GM23338 (cell line): ENCODE measurements at regions not wholly inside any gene's neighbourhood (a gene's known extent, or its start where the extent isn't known, plus 50 kb on each side); places are given as distances from the start of the nearest gene placed in this dataset.

Experiments
- ATAC-seq: fragments of 200-7000 bp; cut with Tn5 transposase; 3 replicates; pipeline ENCODE4 v1.9.1; 2020
- DNase-seq: peaks from one replicate; pipeline ENCODE4 v3.0.0-alpha.2; 2015; ENCODE audit warnings: low spot score
- H2AFZ ChIP-seq: fragments of 200-600 bp; sonication (generic); 2 replicates; pipeline ENCODE4 v1.8.0; 2016; ENCODE audit warnings: antibody characterized with exemption, mild to moderate bottlenecking, moderate library complexity
- H3F3A ChIP-seq: fragments of 200-600 bp; sonication (generic); replicated peaks from 2 replicates; pipeline ENCODE4 v1.8.0; 2017; ENCODE audit warnings: antibody characterized with exemption, mixed run types, low read depth
- H3K27ac ChIP-seq: fragments of 200-600 bp; sonication (generic); 2 replicates; pipeline ENCODE4 v1.6.1; 2016; ENCODE audit warnings: low read depth
- H3K27me3 ChIP-seq: fragments of 200-600 bp; sonication (generic); 2 replicates; pipeline ENCODE4 v1.8.0; 2016; ENCODE audit warnings: mild to moderate bottlenecking, mixed run types, moderate library complexity; ENCODE audit not compliant: insufficient read depth
- H3K36me3 ChIP-seq: fragments of 200-600 bp; sonication (generic); 2 replicates; pipeline ENCODE4 v1.8.0; 2016; ENCODE audit warnings: mild to moderate bottlenecking; ENCODE audit not compliant: insufficient read depth
- H3K4me1 ChIP-seq: fragments of 200-600 bp; sonication (generic); 2 replicates; pipeline ENCODE4 v1.8.0; 2016; ENCODE audit warnings: mild to moderate bottlenecking, moderate library complexity; ENCODE audit not compliant: insufficient read depth
- H3K4me2 ChIP-seq: fragments of 200-600 bp; sonication (generic); 2 replicates; pipeline ENCODE4 v1.7.1; 2017; ENCODE audit warnings: mixed run types
- H3K4me3 ChIP-seq: fragments of 200-600 bp; sonication (generic); 2 replicates; pipeline ENCODE4 v1.6.1; 2016; ENCODE audit warnings: mixed run types
- H3K79me2 ChIP-seq: fragments of 200-600 bp; sonication (generic); replicated peaks from 2 replicates; pipeline ENCODE4 v1.8.0; 2017; ENCODE audit warnings: mild to moderate bottlenecking; ENCODE audit not compliant: insufficient read depth
- H3K9me2 ChIP-seq: fragments of 200-600 bp; sonication (generic); 2 replicates; pipeline ENCODE4 v1.8.0; 2017; ENCODE audit not compliant: insufficient read depth
- H4K20me1 ChIP-seq: fragments of 200-600 bp; sonication (generic); replicated peaks from 2 replicates; pipeline ENCODE4 v1.8.0; 2017; ENCODE audit warnings: mild to moderate bottlenecking; ENCODE audit not compliant: insufficient read depth
- H3K27ac Mint-ChIP-seq: 2 replicates; pipeline ENCODE4 v1.8.0; 2020; ENCODE audit warnings: inconsistent platforms, mild to moderate bottlenecking, moderate library complexity, mixed read lengths
- H3K27me3 Mint-ChIP-seq: 3 replicates; pipeline ENCODE4 v1.8.0; 2022; ENCODE audit warnings: low read depth, mild to moderate bottlenecking, moderate library complexity, mixed read lengths, inconsistent platforms; ENCODE audit not compliant: insufficient read depth, poor library complexity
- H3K36me3 Mint-ChIP-seq: 3 replicates; pipeline ENCODE4 v1.8.0; 2021; ENCODE audit warnings: low read depth, mild to moderate bottlenecking, inconsistent platforms, moderate library complexity, mixed read lengths
- H3K4me1 Mint-ChIP-seq: 3 replicates; pipeline ENCODE4 v1.8.0; 2020; ENCODE audit warnings: mild to moderate bottlenecking, inconsistent platforms, mixed read lengths
- H3K4me3 Mint-ChIP-seq: 3 replicates; pipeline ENCODE4 v1.8.0; 2021; ENCODE audit warnings: moderate library complexity, mild to moderate bottlenecking, inconsistent platforms, mixed read lengths
- H3K9me3 Mint-ChIP-seq: 3 replicates; pipeline ENCODE4 v1.8.0; 2020; ENCODE audit warnings: moderate library complexity, mild to moderate bottlenecking, inconsistent platforms, mixed read lengths
- EZH2phosphoT487 ChIP-seq: fragments of 200-600 bp; sonication (generic); IDR thresholded peaks from one replicate; pipeline ENCODE4 v1.8.1; 2018; ENCODE audit warnings: antibody characterized with exemption; ENCODE audit not compliant: unreplicated experiment
- JUNB ChIP-seq: IDR thresholded peaks from one replicate; pipeline ENCODE4 v1.6.1; 2016; ENCODE audit warnings: antibody characterized with exemption; ENCODE audit not compliant: unreplicated experiment
- NANOG ChIP-seq: IDR thresholded peaks from 2 replicates; pipeline ENCODE4 v1.6.1; 2016; ENCODE audit warnings: antibody characterized with exemption, borderline replicate concordance
- POLR2AphosphoS5 ChIP-seq: IDR thresholded peaks from 2 replicates; pipeline ENCODE4 v1.6.1; 2016; ENCODE audit warnings: antibody characterized with exemption, low read depth
- ZNF114 ChIP-seq: fragments of 250-450 bp; sonication (Bioruptor Pico); IDR thresholded peaks from 2 replicates; pipeline ENCODE4 v1.5.0; 2020; ENCODE audit warnings: mild to moderate bottlenecking, moderate library complexity
- ZNF331 ChIP-seq: fragments of 250-450 bp; sonication (Bioruptor Pico); IDR thresholded peaks from 2 replicates; pipeline ENCODE4 v1.5.0; 2020; ENCODE audit warnings: low read depth, mild to moderate bottlenecking, moderate library complexity
- TF ChIP-seq, protein P1 (sequence below): IDR thresholded peaks from one replicate; pipeline ENCODE4 v1.6.1; 2018; ENCODE audit warnings: antibody characterized with exemption; ENCODE audit not compliant: unreplicated experiment
- TF ChIP-seq, protein P2 (sequence below): IDR thresholded peaks from 2 replicates; pipeline ENCODE4 v1.6.1; 2016; ENCODE audit warnings: antibody characterized with exemption
- TF ChIP-seq, protein P3 (sequence below), 2 experiments: fragments of 200-600 bp in 1 of 2; sonication (generic) in 1 of 2; conservative IDR thresholded peaks; 2 replicates each; pipeline versions ENCODE4 v1.5.1 to v1.6.1; 2016 to 2017; ENCODE audit warnings: antibody characterized with exemption in 2 of 2, low read depth in 2 of 2, mild to moderate bottlenecking in 2 of 2, moderate library complexity in 1 of 2

DNA sequence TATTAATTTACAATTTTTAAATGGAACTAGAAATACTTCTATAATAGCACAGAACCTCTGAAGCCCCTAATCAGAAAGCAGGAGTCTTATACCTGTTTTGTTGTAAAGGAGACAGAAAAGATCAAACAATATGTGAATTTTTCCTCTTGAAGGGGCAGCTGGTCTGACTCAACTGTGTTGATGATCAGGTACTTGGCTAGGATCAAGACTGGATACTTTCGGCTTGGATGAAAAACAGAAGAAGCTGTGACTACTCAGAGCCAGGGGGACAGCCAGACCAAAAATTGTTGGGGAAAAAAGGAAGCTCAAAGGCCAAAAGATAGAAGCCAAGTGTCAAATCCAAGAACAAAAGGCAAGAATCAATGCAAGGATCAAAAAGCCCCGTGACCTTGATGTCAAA lies 195.6 kb downstream of the KCTD12 start (continued):
- TF ChIP-seq, protein P1, sequence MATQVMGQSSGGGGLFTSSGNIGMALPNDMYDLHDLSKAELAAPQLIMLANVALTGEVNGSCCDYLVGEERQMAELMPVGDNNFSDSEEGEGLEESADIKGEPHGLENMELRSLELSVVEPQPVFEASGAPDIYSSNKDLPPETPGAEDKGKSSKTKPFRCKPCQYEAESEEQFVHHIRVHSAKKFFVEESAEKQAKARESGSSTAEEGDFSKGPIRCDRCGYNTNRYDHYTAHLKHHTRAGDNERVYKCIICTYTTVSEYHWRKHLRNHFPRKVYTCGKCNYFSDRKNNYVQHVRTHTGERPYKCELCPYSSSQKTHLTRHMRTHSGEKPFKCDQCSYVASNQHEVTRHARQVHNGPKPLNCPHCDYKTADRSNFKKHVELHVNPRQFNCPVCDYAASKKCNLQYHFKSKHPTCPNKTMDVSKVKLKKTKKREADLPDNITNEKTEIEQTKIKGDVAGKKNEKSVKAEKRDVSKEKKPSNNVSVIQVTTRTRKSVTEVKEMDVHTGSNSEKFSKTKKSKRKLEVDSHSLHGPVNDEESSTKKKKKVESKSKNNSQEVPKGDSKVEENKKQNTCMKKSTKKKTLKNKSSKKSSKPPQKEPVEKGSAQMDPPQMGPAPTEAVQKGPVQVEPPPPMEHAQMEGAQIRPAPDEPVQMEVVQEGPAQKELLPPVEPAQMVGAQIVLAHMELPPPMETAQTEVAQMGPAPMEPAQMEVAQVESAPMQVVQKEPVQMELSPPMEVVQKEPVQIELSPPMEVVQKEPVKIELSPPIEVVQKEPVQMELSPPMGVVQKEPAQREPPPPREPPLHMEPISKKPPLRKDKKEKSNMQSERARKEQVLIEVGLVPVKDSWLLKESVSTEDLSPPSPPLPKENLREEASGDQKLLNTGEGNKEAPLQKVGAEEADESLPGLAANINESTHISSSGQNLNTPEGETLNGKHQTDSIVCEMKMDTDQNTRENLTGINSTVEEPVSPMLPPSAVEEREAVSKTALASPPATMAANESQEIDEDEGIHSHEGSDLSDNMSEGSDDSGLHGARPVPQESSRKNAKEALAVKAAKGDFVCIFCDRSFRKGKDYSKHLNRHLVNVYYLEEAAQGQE = no peak
- TF ChIP-seq, protein P2, sequence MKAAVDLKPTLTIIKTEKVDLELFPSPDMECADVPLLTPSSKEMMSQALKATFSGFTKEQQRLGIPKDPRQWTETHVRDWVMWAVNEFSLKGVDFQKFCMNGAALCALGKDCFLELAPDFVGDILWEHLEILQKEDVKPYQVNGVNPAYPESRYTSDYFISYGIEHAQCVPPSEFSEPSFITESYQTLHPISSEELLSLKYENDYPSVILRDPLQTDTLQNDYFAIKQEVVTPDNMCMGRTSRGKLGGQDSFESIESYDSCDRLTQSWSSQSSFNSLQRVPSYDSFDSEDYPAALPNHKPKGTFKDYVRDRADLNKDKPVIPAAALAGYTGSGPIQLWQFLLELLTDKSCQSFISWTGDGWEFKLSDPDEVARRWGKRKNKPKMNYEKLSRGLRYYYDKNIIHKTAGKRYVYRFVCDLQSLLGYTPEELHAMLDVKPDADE = no peak
- no peak for TF ChIP-seq ZNF331 (CRISPR knock-in tag)
- TF ChIP-seq, protein P3, sequence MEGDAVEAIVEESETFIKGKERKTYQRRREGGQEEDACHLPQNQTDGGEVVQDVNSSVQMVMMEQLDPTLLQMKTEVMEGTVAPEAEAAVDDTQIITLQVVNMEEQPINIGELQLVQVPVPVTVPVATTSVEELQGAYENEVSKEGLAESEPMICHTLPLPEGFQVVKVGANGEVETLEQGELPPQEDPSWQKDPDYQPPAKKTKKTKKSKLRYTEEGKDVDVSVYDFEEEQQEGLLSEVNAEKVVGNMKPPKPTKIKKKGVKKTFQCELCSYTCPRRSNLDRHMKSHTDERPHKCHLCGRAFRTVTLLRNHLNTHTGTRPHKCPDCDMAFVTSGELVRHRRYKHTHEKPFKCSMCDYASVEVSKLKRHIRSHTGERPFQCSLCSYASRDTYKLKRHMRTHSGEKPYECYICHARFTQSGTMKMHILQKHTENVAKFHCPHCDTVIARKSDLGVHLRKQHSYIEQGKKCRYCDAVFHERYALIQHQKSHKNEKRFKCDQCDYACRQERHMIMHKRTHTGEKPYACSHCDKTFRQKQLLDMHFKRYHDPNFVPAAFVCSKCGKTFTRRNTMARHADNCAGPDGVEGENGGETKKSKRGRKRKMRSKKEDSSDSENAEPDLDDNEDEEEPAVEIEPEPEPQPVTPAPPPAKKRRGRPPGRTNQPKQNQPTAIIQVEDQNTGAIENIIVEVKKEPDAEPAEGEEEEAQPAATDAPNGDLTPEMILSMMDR (conservative IDR thresholded peaks at IDR 0.05; ENCODE audit: low read depth in 2 of 2) = no peak

DNA sequence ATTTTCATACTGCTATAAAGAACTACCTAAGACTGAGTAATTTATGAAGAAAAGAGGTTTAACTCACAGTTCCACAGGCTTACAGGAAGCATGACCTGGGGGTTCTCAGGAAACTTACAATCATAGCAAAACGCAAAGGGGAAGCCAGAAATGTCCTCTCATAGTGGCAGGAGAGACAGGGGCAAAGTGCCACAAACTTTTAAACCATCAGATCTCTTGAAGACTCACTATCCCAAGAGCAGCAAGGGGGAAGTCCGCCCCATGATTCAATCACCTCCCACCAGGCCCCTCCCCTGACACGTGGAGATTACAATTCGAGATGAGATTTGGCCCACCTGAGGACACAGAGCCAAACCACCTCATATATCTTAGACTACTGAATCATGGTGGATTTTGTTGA lies 198.7 kb downstream of the KCTD12 start:
- ATAC-seq (no peak), DNase-seq (no peak)
- Histone ChIP-seq H2AFZ (peak overlapping the region; percentile 34; the same call in 1 of the 2 replicates), H3F3A (no peaks in the 10 kb centered on the region), H3K4me2 (no peak overlapping the region), H3K9me2 (no peaks in the 10 kb centered on the region), H3K4me1 (peaks cover 3% of the 10 kb centered on the region; the same call in 1 of the 2 replicates), H3K36me3 (no peaks in the 10 kb centered on the region), H3K27me3 (no peaks in the 10 kb centered on the region), H3K4me3 (no peak overlapping the region), H3K79me2 (no peaks in the 10 kb centered on the region), H4K20me1 (no peaks in the 10 kb centered on the region), H3K27ac (no peak overlapping the region)
- H3K36me3 Mint-ChIP-seq = no peaks in the 10 kb centered on the region
- TF ChIP-seq POLR2AphosphoS5 = no peak
- TF ChIP-seq NANOG = no peak
- TF ChIP-seq EZH2phosphoT487 = no peak
- TF ChIP-seq, protein P2 = no peak
- TF ChIP-seq, protein P3 (conservative IDR thresholded peaks at IDR 0.05; ENCODE audit: low read depth in 2 of 2) = no peak
- TF ChIP-seq ZNF114 (CRISPR knock-in tag) = no peak
- no peak for TF ChIP-seq JUNB
- TF ChIP-seq ZNF331 (CRISPR knock-in tag) = no peak
- no peaks in the 10 kb centered on the region for H3K9me3 Mint-ChIP-seq
- no peak overlapping the region for H3K27ac Mint-ChIP-seq
- H3K4me1 Mint-ChIP-seq = peaks cover 14% of the 10 kb centered on the region
- no peaks in the 10 kb centered on the region for H3K27me3 Mint-ChIP-seq
- no peak overlapping the region for H3K4me3 Mint-ChIP-seq
